Erythroblast (primary cell): ENCODE measurements at regions not wholly inside any gene's neighbourhood (a gene's known extent, or its start where the extent isn't known, plus 50 kb on each side); places are given as distances from the start of the nearest gene placed in this dataset.

Experiments
- GATA1 ChIP-seq: IDR thresholded peaks from 2 replicates; pipeline ENCODE4 v1.6.1; 2011; ENCODE audit warnings: low read depth, mild to moderate bottlenecking, control low read depth, low read length, moderate library complexity
- POLR2A ChIP-seq: IDR thresholded peaks from 2 replicates; pipeline ENCODE4 v1.6.1; 2011; ENCODE audit warnings: mild to moderate bottlenecking, low read length

DNA sequence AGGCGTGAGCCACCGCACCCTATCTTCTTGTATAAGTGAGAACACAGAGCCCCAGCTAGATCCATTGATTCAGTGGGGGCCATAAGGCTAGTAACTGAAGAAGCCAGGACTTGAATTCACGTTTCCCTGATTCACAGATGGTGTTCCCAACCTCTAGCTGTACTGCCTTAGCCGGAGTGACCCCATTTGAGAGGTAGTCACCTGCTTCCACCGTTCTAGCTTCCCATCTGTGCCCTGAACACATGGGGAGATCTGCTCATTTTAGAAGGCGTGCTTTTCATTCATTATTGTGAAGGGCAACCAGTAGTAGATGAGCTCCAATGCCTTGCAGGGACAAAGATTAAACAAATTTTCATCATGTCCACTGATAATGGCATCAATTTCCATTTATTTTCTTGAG lies 365.7 kb upstream of the TPM1 start:
- TF ChIP-seq POLR2A: no peak
- TF ChIP-seq GATA1: no peak
